HG03103 (cell line): ENCODE measurements at regions not wholly inside any gene's neighbourhood (a gene's known extent, or its start where the extent isn't known, plus 50 kb on each side); places are given as distances from the start of the nearest gene placed in this dataset.
"Not testable (repeated sequence)": the region's sequence is repeated elsewhere in the genome, so short reads cannot be mapped to it uniquely, and the experiment has no call there.

Source experiments
- ATAC-seq: cut with Tn5 transposase; IDR thresholded peaks from one replicate; pipeline ENCODE4 v1.9.1; 2021; ENCODE audit warnings: low read depth; ENCODE audit not compliant: unreplicated experiment

DNA sequence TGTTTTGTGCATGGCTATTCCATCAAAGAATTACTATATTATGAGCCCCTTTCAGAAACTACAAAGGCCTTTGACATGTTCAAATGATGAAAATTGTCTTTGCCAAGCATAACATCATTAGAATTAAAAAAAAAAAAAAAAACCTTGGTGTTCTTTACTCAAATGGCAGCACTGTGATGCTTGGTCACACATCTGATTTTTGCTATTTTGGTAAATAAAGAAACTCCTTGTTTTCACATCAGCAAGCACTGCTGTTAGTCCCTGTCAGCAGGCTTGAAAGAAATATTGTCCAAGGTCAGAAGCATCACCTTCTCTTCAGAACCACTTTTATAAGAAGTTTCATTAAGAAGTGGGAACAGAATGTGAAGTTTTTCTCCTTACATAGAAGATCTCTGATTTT is 537.3 kb downstream of the MFSD1 start:
- no peak for ATAC-seq

DNA sequence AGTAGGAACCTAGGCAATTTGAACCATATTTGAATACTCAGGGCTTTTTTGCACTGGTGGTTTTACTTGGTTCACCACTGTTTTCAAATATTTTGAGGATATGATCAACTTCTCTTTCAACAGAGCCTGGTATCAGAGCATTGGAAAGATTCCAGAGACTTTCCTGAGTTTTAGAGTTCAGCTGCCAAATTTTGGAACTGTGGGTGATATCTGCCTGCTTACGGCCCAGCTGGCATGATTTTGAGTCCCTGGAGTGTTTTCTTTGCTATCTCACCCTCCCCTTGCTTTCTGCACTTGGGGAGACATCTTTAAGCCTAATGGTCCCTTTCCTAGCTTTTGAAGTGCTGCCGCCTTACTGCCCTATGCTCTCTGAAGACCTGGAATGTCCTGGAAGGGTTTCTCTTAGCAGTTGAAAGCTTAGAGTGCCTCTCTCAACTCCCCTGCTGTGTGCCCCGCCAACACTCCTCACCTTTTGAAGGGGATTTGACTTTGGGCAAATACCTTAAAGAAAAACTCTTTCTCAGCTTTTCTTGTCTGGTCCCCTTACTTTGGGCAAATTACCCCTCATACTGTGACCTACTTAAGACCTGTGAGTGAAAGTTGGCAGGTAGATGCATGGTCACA is 539.1 kb downstream of the MFSD1 start:
- ATAC-seq = no peak

GRCh38 chr3:159346271-159346903 is 544.5 kb downstream of the MFSD1 start:
- ATAC-seq = no peak

- ATAC-seq = no peak
Measured at GRCh38 chr3:159348431-159348830, 546.6 kb downstream of the MFSD1 start.

GRCh38 chr3:159356606-159357005 is 554.8 kb downstream of the MFSD1 start:
- no peak for ATAC-seq

DNA sequence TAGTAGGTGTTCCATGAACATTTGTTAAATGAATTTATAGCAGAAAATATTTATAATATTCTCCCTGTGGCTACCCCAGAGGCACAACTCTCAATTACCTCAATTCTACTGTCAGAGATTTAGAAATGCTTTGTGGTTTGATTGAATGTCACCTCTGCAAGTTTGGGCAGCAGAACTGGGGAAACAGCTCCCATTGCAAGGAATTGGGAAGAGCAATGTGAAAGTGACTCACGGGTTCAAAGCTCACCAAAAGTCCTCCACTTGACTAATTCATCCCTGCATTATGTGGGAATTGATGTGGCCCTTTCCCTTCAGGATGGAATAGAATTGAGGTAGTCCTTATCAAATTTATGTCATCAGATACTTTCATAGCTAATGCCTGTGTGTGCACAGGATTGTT is 562.7 kb downstream of the MFSD1 start:
- no peak for ATAC-seq

GRCh38 chr3:159366476-159366875 is 564.6 kb downstream of the MFSD1 start:
- ATAC-seq = no peak

- no peak for ATAC-seq
Measured at GRCh38 chr3:159371961-159372360, 570.1 kb downstream of the MFSD1 start.

GRCh38 chr3:159378396-159379194 is 576.7 kb downstream of the MFSD1 start:
- no peak for ATAC-seq

DNA sequence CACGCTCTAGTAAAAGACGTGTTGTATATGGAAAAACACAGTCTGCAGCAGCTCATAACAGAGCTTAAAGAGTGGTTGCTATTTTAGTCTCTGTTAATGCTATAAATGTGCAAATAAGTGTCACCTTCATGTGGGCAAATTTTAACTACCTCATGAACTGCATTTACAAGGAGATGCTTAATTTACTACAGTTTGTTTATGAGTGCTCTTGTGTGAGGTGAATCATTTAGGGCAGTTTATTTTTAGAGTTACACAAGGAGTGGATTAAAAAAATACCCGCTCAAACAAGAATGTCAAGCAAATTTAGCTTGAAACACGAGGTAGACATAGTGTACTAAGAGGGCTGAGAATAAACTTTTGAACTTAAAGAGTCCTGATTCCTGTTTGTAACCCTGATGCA is 579.0 kb downstream of the MFSD1 start:
- no peak for ATAC-seq

- no peak for ATAC-seq
Measured at GRCh38 chr3:159390656-159391212, 588.9 kb downstream of the MFSD1 start.

GRCh38 chr3:159397683-159398082 is 591.0 kb upstream of the IL12A start:
- not testable (repeated sequence) for ATAC-seq

- no peak for ATAC-seq
Measured at GRCh38 chr3:159401069-159401468, 587.6 kb upstream of the IL12A start.

- ATAC-seq = not testable (repeated sequence)
Measured at GRCh38 chr3:159409711-159410110, 578.9 kb upstream of the IL12A start.

DNA sequence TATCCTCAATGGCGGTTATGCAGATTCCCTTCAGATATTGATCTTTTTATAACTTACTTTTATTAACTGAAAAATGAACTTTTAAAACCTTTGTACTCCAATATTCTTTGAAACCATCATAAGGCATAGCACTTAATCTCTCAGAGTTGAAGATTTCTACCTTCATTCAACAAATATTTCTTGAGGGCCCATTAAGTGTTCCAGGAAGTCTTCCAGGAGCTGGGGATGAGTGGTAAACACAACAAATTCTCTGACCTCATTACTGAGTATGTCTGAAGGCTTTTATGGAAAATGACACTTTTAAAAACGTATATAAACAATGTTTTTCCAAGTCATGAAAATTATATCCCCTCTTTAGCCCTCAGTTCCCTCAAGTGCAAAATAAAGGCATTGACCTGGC is 575.3 kb upstream of the IL12A start:
- no peak for ATAC-seq

DNA sequence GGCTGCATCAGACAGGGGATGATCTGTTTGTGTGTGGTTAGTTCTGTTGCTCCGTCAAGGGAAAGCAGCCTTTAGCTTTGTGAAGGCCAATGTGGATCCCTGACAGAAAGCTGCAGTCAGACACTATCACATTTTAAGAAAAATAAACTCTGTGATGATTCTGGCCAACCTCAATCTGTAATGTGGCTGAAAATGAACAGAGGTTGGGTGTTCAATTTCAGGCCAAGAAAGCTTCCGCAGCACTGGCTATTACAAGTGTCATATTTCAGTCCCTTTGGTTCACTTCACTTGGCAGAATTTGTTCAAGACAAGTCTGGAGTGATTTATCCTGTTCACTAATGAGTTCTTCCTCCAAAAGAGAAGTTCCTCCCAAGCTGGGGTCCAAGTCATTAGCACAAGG is 571.8 kb upstream of the IL12A start:
- no peak for ATAC-seq

GRCh38 chr3:159417761-159418160 is 570.9 kb upstream of the IL12A start:
- no peak for ATAC-seq

GRCh38 chr3:159418571-159419526 is 569.8 kb upstream of the IL12A start:
- ATAC-seq = no peak

DNA sequence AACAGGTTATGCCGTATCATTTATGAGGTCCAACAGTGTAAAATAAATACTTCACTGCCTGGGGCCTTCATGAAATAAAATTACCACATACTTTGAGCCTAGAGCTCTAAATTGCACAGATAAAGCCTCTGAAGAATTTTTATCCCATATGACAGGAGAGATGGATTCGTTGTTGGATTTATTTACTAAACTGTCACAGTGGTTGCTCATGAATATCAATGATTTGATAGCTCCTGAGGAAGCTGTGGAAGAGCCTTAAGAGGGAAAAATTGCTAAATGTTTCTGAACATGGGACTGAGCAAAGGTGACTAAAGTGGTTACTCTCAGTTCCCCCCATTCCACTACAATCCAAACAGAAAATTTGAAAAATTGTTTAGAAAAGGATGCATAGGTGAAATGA is 558.9 kb upstream of the IL12A start:
- no peak for ATAC-seq

DNA sequence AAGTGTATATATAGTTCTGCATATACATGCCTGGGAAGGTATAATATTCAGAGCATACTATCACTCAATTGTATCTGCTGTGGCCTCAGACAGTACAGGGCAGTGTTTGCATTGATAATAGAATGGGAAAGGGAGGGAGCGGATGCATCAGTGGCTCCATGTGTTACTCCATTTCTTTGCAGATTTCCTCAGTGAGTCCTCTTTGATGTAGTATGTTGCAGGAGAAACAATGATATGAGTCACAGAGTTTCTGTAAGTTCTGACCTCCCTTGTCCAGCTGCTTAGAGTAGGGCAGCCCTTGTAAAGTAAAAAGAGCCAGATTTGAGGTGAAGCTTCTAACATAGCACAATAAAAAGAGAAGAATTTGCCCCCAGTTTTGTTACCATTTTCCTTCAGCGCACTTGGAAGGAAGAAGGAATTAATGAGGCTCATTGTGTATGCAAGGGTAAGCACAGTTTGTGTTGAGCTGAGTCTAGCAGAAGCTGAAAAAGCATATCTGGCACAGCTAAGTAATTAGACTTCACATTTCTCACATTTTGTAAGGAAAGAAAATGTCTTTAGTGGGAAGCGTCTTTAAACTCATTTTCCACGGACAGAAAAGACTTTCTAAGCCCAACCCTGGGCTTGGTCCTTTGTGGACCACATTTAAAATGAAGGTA is 555.8 kb upstream of the IL12A start:
- no peak for ATAC-seq
